ENCODE measurements at regions not wholly inside any gene's neighbourhood (a gene's known extent, or its start where the extent isn't known, plus 50 kb on each side); places are given as distances from the start of the nearest gene placed in this dataset.

DNA sequence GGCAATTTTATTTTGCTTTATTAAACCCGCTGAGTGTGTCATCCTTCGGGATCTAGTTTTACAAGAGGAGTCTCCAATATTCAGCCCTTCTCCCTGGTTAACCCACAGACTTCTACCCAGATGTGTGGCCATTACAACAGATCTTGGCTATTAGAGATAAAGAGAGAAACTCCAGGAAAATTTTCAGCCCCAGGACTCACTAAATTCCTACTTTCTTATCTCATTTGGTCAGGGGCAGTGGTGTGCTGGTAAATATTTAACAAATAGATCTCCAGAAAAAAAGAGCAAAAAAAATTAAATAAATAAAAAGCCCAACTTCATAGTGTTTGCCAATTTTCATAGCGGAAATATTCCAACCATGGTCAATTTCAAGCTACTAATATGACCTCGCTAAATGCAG is 168.4 kb downstream of the RND3 start:
- DNase-seq (ENCODE audit: low spot score) = no peak
- in situ Hi-C loops (cut with MboI; ENCODE audit: low sequenced_read_pairs, unreplicated experiment) = no loop called here

GRCh38 chr2:150312271-150312670 is 175.2 kb downstream of the RND3 start:
- TF ChIP-seq, protein P1, sequence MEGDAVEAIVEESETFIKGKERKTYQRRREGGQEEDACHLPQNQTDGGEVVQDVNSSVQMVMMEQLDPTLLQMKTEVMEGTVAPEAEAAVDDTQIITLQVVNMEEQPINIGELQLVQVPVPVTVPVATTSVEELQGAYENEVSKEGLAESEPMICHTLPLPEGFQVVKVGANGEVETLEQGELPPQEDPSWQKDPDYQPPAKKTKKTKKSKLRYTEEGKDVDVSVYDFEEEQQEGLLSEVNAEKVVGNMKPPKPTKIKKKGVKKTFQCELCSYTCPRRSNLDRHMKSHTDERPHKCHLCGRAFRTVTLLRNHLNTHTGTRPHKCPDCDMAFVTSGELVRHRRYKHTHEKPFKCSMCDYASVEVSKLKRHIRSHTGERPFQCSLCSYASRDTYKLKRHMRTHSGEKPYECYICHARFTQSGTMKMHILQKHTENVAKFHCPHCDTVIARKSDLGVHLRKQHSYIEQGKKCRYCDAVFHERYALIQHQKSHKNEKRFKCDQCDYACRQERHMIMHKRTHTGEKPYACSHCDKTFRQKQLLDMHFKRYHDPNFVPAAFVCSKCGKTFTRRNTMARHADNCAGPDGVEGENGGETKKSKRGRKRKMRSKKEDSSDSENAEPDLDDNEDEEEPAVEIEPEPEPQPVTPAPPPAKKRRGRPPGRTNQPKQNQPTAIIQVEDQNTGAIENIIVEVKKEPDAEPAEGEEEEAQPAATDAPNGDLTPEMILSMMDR (IDR thresholded peaks at IDR 0.05; ENCODE audit: borderline replicate concordance, control extremely low read depth, extremely low read depth, insufficient read depth, missing control alignments) = no peak
- no peak for DNase-seq (ENCODE audit: low spot score)
- in situ Hi-C loops (cut with MboI; ENCODE audit: low sequenced_read_pairs, unreplicated experiment) = no loop called here

More for the DNA sequence above, 168.4 kb downstream of the RND3 start:
- TF ChIP-seq, protein P1 (IDR thresholded peaks at IDR 0.05; ENCODE audit: borderline replicate concordance, control extremely low read depth, extremely low read depth, insufficient read depth, missing control alignments) = no peak

GRCh38 chr2:150309311-150310080 is 178.0 kb downstream of the RND3 start:
- in situ Hi-C loops (cut with MboI; ENCODE audit: low sequenced_read_pairs, unreplicated experiment) = no loop called here
- TF ChIP-seq, protein P1 (IDR thresholded peaks at IDR 0.05; ENCODE audit: borderline replicate concordance, control extremely low read depth, extremely low read depth, insufficient read depth, missing control alignments) = no peak
- no peak for DNase-seq (ENCODE audit: low spot score)

GRCh38 chr2:150307258-150307657 is 180.2 kb downstream of the RND3 start:
- TF ChIP-seq, protein P1 (IDR thresholded peaks at IDR 0.05; ENCODE audit: borderline replicate concordance, control extremely low read depth, extremely low read depth, insufficient read depth, missing control alignments) = no peak

GRCh38 chr2:150303281-150303680 is 184.2 kb downstream of the RND3 start:
- DNase-seq (ENCODE audit: low spot score) = no peak

More at GRCh38 chr2:150307258-150307657, 180.2 kb downstream of the RND3 start:
- in situ Hi-C loops (cut with MboI; ENCODE audit: low sequenced_read_pairs, unreplicated experiment) = no loop called here
- no peak for DNase-seq (ENCODE audit: low spot score)

GRCh38 chr2:150298571-150299305 is 188.7 kb downstream of the RND3 start:
- TF ChIP-seq, protein P1 (IDR thresholded peaks at IDR 0.05; ENCODE audit: borderline replicate concordance, control extremely low read depth, extremely low read depth, insufficient read depth, missing control alignments) = no peak
- in situ Hi-C loops (cut with MboI; ENCODE audit: low sequenced_read_pairs, unreplicated experiment) = no loop called here
- no peak for DNase-seq (ENCODE audit: low spot score)

More at GRCh38 chr2:150303281-150303680, 184.2 kb downstream of the RND3 start:
- in situ Hi-C loops (cut with MboI; ENCODE audit: low sequenced_read_pairs, unreplicated experiment) = no loop called here
- TF ChIP-seq, protein P1 (IDR thresholded peaks at IDR 0.05; ENCODE audit: borderline replicate concordance, control extremely low read depth, extremely low read depth, insufficient read depth, missing control alignments) = no peak
